Activated CD8-positive, alpha-beta memory T cell treated with anti-CD3 and anti-CD28 coated beads, Interleukin-2, amount 50 U/mL, for 24 hours (primary cell): ENCODE measurements at regions not wholly inside any gene's neighbourhood (a gene's known extent, or its start where the extent isn't known, plus 50 kb on each side); places are given as distances from the start of the nearest gene placed in this dataset.
"Not testable (repeated sequence)": the region's sequence is repeated elsewhere in the genome, so short reads cannot be mapped to it uniquely, and the experiment has no call there.

Experiments
- DNase-seq: peaks from one replicate; pipeline ENCODE4 v3.0.0-alpha.2; 2020; ENCODE audit errors: extremely low read depth

DNA sequence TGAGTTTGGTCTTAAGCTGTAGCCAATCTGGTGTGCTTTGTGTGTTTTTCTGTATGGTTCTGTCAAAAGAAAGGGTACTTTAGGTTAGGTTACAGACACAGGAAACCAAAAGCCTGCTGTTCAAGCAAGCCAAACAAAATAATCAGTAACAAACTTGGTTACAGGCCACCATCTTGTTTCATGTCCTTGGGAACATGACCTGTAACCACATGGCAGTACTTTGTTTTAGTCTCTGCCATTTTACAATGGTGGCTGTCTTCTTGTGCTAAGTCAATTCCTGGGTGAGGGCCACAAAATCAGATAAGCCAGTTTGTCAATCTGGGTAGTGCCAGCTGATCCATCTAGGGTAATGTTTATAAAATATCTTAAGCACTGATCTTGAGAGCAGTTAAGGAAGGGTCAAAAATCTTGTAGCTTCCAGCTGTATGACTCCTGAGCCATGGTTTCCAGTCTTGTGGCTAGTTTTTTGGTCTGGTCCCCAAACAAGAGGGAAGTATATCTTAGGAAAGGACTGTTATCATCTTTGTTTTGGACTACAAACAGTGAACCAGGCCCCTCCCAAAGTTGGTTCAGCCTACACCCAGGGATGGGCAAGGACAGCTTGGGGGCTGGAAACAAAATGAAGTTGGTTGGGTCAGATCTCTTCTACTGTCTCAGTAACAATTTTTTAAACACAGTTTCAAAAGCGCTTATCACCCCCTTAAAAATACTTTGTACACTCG, 90.0 kb downstream of the IGLL5 start:
- DNase-seq: no peak

DNA sequence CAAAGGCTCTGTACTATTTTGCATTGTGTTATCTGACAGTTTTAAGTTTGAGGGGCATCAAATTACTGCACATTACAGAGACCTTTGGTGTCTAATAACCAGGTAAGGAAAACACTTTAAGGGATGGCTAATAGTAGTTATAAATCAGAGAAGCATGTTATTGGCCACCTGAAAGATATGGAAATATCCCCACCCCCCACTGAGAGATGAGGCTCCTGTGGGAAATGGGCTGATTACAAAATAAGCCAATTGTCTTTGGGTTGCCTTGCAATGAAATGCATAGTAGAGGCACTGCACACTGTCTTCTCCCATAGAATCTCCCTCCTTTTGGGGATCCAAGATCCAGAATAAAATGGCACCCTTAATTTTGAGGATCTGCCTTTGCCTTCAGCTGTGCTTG, 91.0 kb downstream of the IGLL5 start:
- no peak for DNase-seq

DNA sequence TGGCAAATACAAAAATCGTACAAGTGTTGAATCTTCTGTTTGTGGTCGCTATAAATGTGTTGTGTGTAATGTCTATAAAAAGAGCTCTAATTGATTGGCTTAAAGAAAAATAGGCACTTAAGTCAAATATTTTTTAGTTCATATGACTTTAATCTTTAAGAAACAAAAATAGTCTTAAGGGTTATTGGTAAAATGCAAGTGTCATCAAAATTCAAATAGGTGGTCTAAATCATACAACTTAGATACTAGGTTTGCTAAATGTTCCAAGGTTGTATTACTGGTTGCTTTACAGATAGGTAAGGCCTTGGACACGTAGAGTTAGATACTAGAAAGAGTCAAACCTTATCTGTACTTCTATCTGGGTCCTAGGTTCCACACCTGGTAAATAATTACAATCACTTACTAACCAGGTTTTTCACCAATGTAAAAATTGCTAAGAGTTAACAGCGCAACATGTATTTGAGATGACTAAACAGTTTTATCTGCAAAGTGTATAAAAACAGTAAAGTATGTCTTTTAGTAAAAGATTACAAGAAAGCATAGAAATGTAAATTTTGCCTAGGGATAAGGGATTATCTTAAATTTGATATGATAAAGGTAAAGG, 91.1 kb upstream of the GNAZ start:
- DNase-seq: no peak

DNA sequence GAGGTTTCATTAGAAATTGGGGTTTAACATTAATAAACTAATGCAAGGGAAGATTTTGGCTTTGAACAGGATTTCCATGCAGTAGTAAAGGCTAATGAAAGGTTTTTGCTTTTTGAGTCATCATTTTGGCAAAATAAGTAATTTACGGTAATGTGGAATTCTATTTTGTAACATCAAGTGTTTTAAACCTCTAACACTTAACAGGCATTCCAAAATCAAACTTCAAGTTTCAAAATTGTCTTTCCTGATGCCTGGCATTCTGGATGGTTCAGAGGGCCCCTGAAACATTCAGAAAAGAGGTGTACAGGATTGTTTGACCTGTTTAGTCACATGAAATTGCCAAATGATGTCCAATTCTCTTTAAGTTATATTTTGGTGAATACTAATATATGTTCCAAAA, 90.4 kb upstream of the GNAZ start:
- DNase-seq: no peak

DNA sequence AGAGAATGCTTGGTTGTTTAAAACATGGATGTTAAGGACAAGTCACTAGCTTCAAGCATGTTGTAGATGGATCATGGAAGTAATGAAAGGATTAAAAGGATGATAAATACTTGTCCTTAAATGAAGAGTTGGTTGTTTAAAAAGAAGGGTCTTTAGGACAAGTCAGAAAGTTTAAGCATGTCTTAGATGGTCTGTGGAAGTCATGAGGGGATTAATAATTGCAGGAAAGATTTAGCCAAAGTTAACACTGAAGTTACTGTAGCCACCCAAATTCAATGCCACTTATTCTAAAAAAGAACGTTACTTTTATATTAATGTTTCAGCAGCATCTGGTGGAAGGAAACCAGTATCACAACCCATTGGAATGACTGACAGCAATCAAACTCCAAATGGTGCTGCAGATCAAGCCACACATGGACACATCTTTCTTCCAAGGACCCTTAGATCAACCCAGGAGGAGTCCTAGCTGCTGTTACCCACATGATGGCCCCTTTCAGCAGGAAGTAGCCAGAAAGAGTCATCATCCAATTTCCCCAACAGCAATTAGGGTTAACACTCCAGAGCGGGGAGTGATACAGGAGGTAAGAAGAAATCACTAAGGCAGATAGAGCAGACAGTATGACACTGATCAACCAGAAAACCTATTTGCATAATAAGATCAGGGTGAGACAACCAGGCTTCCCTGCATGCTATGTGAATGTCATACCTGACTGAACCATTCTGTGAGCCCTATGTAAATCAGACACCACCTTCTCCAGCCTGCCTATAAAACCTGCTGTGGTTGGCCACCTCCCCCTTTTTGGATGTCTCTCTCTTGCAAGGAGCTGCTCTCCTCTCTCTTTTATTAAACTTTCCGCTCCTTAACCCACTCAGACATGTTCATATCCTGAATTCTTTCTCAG, 88.4 kb upstream of the GNAZ start:
- DNase-seq: no peak

DNA sequence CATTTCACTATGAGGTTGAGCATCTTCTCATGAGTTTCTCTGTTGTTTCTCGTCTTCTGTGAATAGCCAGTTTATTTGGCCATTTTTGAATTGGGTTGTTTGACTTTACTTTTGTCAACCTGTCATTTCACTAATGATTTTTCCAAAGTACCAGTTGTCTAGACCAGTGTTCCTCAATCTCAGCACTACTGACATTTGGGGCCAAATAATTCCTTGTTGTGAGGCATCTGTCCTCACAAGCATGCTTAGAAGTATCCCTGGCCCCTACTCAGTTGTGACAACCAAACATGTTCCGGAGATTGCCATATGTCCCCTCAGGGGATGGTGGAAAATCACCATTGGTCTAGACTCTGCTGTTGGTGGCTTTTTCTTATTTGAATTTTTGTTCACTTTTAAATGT, 87.7 kb upstream of the GNAZ start:
- DNase-seq: no peak

DNA sequence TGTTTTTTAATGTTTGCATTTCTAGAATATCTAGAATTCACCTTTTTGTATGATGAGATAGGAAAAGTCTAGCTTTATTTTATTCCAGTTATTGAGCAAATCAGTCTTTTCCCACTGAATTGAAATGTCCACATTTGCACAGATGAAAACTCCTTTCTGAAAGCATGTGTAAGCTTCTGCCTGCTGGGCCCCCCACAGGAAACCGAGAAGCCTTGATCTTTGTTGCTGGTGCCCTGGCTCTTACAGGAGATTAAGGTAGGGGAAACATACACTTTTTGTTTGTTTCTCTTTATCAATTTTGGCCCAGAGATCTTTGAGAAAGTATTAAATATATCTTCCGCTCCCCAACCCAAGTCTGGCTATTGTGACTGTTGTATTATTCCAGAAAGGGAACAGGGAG, 87.2 kb upstream of the GNAZ start:
- no peak for DNase-seq

DNA sequence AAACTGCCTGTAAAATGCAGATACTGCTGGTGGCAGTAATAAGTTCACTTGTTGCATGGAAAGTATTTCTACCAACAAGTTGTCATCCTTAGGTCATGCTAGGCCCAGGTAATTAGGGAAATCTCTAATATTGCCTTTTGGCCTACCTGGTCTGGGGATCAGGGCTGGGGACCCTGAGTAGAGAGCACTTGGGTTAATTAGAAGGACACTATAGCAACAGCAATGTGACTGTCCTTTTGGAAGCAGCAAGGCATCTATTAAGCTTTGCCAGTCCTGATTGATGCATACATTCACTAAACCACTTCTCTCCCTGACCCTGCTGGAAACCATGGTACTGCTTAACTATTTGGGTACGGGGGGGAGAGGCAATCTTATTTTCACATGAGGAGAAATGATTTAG, 86.5 kb upstream of the GNAZ start:
- DNase-seq: no peak

DNA sequence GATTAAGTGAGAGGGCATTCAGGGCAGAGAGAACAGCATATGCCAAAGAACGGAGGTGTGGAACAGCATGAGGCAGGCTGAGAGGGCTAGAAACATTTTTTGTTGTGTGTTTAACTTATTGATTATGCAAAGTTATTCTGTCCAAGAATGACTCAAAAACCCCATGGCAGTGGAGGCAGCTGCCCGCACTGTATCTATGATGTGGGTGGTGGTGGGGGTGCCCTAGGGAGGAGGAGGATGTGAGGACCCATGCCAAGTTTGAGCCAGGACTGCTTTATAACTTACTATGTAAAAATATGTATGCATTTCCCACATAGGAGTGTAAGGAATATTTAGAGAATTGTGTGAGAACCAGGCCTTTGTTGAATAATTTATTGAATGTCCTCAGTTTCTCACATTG, 85.4 kb upstream of the GNAZ start:
- DNase-seq: no peak

DNA sequence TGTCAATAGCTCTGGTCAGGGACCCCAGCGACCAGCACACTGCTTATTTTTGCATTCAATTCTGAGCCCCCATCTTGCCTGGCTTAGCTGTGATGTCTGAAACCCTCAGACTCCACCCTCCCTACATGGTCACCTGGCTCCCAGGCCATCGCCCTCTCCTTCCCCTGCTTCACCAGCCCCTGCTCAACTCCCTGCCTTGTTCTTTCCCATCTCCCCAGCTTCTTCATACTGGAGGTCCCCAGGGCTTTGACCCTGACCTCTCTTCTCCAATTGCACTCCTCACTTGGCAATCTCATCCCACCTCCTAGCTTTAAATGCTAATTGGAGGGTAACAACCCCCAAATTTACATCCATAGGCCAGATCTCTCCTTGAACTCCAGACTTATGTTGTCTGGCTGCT, 84.3 kb upstream of the GNAZ start:
- no peak for DNase-seq

DNA sequence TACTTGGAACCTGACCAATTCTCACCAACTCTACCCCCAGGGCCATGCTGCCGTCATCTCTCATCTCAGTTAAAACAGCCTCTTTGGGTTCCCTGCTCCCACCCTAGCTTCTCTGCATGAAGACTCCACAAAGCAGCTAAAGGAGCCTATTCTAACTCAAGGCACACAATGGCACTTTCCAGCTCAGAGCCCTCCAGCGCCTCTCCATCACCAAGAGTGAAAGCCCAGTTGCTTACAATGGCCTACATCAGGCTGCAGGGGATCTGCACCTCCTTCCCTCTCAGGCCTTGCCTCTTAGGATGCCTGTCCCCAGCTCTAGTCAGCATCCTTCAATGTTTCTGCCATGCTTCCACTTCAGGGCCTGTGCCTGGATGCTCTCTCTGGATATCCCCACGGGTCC, 83.7 kb upstream of the GNAZ start:
- DNase-seq: no peak

DNA sequence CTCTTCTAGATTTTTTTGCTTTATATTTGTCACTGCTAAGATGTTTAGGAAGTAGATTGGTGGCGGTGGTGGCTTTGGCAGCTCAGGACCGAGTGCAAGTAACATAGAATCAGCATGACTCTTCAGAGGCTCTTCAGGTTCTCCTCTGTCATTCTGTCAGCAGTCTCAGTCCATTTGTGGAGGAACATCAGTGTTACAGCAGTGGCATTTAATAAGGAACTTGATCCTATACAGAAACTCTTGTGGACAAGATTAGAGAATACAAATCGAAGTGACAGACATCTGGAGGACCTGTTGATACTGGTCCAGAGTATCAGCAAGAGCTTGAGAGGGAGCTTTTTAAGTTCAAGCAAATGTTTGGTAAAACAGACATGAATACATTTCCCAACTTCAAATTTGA, 82.2 kb upstream of the GNAZ start:
- no peak for DNase-seq

DNA sequence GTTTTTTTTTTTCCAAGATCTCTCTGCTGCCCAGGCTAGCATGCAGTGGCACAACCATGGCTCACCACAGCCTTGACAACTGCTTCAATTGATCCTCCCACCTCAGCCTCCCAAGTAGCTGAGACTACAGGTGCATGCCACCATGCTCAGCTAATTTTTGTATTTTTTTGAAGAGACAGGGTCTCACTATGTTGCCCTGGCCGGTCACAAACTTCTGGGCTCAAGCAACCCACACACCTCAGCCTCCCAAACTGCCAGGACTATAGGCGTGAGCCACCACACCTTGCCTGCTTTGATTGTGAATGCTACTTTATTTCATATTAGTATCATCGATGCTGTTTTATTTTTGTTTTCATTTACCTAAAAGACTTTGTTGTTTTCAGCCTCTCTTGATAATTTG, 81.5 kb upstream of the GNAZ start:
- no peak for DNase-seq

DNA sequence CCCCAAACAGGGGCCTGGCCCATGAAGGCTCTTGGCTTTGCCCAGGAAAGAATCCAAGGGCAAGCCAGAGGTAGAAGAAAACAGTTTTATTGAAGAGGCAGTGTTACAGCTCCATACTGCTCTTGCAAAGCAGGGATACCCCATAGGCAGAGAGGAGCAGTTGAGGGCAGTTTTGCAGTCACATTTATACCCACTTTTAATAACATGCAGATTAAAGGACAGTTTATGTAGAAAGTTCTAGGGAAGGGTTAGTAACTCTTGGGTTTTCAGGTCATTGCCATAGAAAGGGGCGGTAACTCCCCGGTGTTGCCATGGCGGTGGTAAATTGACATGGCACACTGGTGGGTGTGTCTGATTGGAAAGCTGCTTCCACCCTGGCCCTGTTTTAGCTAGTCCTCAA, 80.5 kb upstream of the GNAZ start:
- DNase-seq: no peak

DNA sequence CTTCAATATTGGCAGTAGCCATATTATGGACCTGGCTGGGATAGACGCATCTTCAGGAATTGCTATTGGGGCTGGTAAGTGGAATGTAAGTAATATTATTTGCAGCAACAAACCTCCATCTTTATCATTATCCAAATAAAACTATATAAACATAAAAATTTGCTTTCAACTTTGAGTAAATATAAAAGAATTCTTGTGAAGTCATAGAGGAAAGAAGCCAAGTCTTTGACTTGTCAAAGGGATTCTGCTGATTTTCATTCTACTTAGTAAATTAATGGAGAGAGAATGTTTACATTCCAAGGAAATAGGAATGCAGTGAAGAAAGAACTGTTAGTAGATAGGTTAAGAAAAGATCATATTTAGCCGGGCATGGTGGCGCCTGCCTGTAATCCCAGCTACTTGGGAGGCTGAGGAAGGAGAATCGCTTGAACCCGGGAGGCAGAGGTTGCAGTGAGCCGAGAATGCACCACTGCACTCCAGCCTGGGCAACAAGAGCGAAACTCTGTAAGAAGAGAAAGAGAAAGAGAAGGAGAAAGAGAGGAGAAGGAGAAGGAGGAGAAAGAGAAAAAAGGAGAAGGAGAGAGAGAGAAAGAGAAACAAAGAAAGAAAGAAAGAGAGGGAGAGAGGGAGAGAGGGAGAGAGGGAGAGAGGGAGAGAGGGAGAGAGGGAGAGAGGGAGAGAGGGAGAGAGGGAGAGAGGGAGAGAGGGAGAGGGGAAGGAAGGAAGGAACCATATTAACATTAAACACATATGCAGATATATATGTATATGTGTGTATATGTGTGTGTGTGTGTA, 79.4 kb upstream of the GNAZ start:
- DNase-seq: not testable (repeated sequence)

DNA sequence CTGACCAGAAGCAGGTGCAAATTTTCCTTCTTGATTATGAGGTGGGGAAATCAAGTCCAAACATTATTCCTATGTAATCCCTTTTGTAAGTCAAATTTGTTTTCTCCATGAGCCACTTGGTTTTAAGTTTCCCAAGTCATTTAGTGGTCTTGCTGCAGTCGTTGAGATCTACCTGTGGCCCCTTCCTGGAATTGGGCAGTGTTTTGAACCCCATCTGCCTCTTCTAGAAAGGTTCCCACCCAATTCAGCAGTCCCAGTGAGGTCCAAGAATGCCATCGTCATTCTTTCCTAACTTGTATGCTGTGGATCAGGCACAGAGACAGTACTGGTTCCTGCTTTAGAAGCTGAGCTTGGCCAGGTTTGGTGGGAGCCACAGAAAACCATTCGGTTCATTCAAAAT, 77.8 kb upstream of the GNAZ start:
- DNase-seq: no peak

DNA sequence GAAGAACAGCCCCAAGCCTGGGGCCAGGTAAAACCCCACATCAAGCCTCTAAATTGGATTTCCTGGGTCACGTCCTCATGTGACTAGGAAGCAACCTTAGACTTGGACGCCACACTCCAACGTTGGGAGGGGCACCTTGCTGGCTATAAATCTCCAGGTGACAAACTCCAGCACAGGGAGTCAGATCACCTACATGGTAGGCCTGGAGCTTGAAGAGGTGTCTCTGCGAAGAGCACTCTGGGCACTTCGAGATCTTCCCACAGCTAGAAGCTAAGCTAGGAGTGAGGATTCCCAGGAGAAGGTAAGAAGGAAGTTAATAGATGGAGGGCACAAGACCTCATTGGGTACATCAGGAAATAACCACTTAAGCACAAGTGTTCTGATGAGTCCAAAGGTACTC, 77.1 kb upstream of the GNAZ start:
- DNase-seq: no peak

DNA sequence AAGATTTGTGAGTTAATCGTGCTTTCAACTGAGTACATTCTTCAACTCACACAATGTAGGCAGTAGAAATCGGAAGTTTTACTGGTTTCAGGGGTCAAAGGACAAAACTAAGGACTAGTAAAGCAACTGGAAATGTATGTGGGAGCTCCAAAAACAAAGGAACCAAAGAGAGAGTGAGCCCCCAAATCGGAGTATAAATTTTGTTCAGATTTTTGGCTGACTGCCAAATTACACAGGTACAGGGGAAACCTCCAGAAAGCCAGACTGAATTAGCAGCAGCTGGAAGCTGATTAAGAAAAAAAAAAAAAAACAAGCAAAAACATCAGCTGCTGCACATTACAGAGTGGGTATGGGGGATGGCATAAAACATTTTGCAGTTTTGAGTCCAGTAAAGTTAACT, 75.2 kb upstream of the GNAZ start:
- no peak for DNase-seq

DNA sequence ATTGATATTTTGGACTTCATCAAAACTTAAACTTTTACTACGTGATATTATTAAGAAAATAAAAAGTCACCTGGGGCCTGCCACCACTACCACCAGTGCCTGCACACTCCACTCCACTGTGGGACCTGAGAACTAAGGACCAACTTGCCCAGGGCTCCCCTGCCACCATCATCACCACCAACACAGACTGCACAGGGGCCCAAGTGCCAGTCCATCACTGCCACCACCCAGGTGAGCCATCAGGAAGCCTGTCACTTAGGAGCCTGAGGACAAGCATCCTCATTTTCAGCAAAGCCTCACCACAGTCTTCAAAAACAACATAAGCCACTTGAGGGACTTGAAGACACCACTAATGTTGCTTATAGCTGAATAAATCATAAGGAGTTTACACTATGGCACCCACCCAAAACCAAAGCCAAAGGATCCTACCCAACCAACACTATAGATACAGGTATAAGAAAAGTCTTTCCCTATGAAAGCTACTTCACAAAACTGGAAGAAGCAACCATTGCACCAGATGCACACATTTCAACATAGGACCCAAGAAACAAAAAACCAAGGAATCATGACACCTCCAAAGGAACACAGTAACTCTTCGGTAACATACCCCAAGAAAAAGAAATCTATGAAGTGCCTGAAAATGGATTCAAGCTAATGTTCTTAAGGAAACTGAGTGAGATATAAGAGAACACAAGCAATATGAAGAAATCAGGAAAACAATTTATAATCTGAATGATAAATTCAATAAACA, 73.6 kb upstream of the GNAZ start:
- no peak for DNase-seq

DNA sequence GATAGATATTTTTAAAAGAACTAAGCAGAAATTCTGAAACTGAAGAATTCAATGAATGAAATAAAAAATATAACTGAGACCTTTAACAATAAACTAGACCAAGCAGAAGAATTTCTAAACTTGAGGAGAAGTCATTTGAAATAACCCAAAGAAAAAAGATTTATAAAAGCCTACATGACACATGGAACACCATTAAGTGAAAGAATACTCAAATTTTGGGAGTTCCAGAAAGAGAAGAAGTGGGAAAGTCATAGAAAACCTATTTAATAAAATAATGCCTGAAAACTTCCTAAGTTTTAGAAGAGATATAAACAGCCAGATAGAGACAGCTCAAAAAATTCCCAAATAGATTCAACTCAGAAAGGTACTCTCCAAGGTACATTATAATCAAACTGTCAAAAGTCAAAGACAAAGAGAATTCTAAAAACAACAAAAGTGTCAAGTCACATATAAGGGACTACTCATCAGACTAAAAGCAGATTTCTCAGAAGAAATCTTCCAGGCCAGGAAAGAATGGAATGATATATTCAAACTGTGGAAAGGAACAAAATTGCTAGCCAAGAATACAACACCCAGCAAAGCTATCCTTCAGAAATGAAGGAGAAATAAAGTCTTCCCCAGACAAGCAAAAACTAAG, 72.9 kb upstream of the GNAZ start:
- no peak for DNase-seq

DNA sequence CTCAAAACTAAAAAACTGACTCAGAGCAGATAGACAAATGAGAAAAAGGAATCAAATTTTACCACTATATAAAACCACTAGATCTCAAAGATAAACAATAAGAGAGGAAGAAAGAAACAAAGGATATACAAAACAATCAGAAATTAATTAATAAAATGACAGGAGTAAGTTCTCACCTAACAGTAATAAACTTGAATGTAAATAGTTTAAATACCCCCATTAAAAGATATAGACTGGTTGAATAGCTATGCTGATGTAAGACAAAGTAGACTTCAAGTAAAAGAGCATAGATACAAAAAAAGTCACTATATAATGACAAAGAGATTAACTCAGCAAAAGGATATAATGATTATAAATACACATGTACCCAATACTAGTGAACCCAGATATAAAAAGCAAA, 72.3 kb upstream of the GNAZ start:
- no peak for DNase-seq
